Neural cell (in vitro differentiated cells): ENCODE measurements at regions not wholly inside any gene's neighbourhood (a gene's known extent, or its start where the extent isn't known, plus 50 kb on each side); places are given as distances from the start of the nearest gene placed in this dataset.

Source experiments
- H2AFZ ChIP-seq: fragments of 200-600, 300-800 bp; sonication (generic), shearing (Covaris generic); 2 replicates; pipeline ENCODE4 v1.6.0; 2014; ENCODE audit warnings: low read depth, mild to moderate bottlenecking, antibody characterized with exemption, low read length, moderate library complexity
- H3F3A ChIP-seq: fragments of 200-600 bp; shearing (Covaris generic); 2 replicates; pipeline ENCODE4 v1.6.1; 2016; ENCODE audit warnings: mild to moderate bottlenecking, moderate library complexity, mixed read lengths, antibody characterized with exemption, low read length; ENCODE audit not compliant: insufficient read depth, poor library complexity, severe bottlenecking
- H3K27ac ChIP-seq: fragments of 200-600, 300-800 bp; sonication (generic), shearing (Covaris generic); 2 replicates; pipeline ENCODE4 v1.5.1; 2014; ENCODE audit warnings: mild to moderate bottlenecking, low read length, moderate library complexity
- H3K27me3 ChIP-seq: fragments of 300-800, 200-600 bp; sonication (generic), shearing (Covaris generic); 2 replicates; pipeline ENCODE4 v1.6.0; 2014; ENCODE audit warnings: mild to moderate bottlenecking, low read depth, low read length, moderate library complexity; ENCODE audit not compliant: insufficient read depth
- H3K36me3 ChIP-seq: fragments of 300-800, 200-600 bp; sonication (generic), shearing (Covaris generic); 2 replicates; pipeline ENCODE4 v1.5.1; 2014; ENCODE audit warnings: mild to moderate bottlenecking, antibody characterized with exemption, low read length, moderate library complexity; ENCODE audit not compliant: insufficient read depth
- H3K4me2 ChIP-seq: fragments of 300-800, 200-600 bp; sonication (generic), shearing (Covaris generic); 2 replicates; pipeline ENCODE4 v1.6.0; 2014; ENCODE audit warnings: mild to moderate bottlenecking, low read length
- H3K4me3 ChIP-seq: fragments of 300-800, 200-600 bp; sonication (generic), shearing (Covaris generic); 2 replicates; pipeline ENCODE4 v1.5.1; 2014; ENCODE audit warnings: mild to moderate bottlenecking, low read length, moderate library complexity
- H3K79me2 ChIP-seq: fragments of 200-600 bp; shearing (Covaris generic); replicated peaks from 2 replicates; pipeline ENCODE4 v1.6.0; 2014; ENCODE audit warnings: mild to moderate bottlenecking, low read length, moderate library complexity; ENCODE audit not compliant: insufficient read depth
- H3K9ac ChIP-seq: fragments of 300-800, 200-600 bp; sonication (generic), shearing (Covaris generic); 2 replicates; pipeline ENCODE4 v1.6.1; 2016; ENCODE audit warnings: mild to moderate bottlenecking, low read length, mixed read lengths
- H3K9me2 ChIP-seq: fragments of 200-600 bp; shearing (Covaris generic); 2 replicates; pipeline ENCODE4 v1.6.1; 2016; ENCODE audit warnings: mild to moderate bottlenecking, low read length, mixed read lengths; ENCODE audit not compliant: insufficient read depth
- H3K9me3 ChIP-seq: fragments of 200-600, 300-800 bp; sonication (generic), shearing (Covaris generic); 2 replicates; pipeline ENCODE4 v1.6.1; 2016; ENCODE audit warnings: mild to moderate bottlenecking, mixed run types, low read length, moderate library complexity, mixed read lengths
- H4K20me1 ChIP-seq: fragments of 200-600 bp; shearing (Covaris generic); 2 replicates; pipeline ENCODE4 v1.6.1; 2016; ENCODE audit warnings: mild to moderate bottlenecking, mixed run types; ENCODE audit not compliant: insufficient read depth
- EP300 ChIP-seq: fragments of 450-650 bp; conservative IDR thresholded peaks from 2 replicates; pipeline ENCODE4 v1.6.1; 2014; ENCODE audit warnings: antibody characterized with exemption, mild to moderate bottlenecking, moderate library complexity; ENCODE audit not compliant: poor library complexity, severe bottlenecking
- EZH2 ChIP-seq: fragments of 200-600, 300-800 bp; shearing (Covaris generic), sonication (generic); IDR thresholded peaks from 2 replicates; pipeline ENCODE4 v1.6.1; 2014; ENCODE audit warnings: antibody characterized with exemption, low read length, borderline replicate concordance, mild to moderate bottlenecking; ENCODE audit not compliant: insufficient read depth, poor library complexity, severe bottlenecking
- MXI1 ChIP-seq: fragments of 450-650 bp; conservative IDR thresholded peaks from 2 replicates; pipeline ENCODE4 v1.6.1; 2014; ENCODE audit warnings: antibody characterized with exemption, mild to moderate bottlenecking; ENCODE audit not compliant: poor library complexity, severe bottlenecking
- POLR2AphosphoS5 ChIP-seq: IDR thresholded peaks from 2 replicates; pipeline ENCODE4 v1.6.1; 2012
- RAD21 ChIP-seq: fragments of 450-650 bp; conservative IDR thresholded peaks from 2 replicates; pipeline ENCODE4 v1.6.1; 2014; ENCODE audit warnings: antibody characterized with exemption, mild to moderate bottlenecking, moderate library complexity
- SMC3 ChIP-seq: fragments of 450-650 bp; conservative IDR thresholded peaks from 2 replicates; pipeline ENCODE4 v1.6.1; 2014; ENCODE audit warnings: antibody characterized with exemption, mild to moderate bottlenecking, moderate library complexity; ENCODE audit not compliant: poor library complexity
- TAF1 ChIP-seq: IDR thresholded peaks from 2 replicates; pipeline ENCODE4 v1.6.1; 2012; ENCODE audit warnings: low read depth
- TF ChIP-seq, protein P1 (sequence below): IDR thresholded peaks from 2 replicates; pipeline ENCODE4 v1.6.1; 2012; ENCODE audit warnings: borderline replicate concordance
- TF ChIP-seq, protein P2 (sequence below): fragments of 450-650 bp; IDR thresholded peaks from 2 replicates; pipeline ENCODE4 v1.5.1; 2014; ENCODE audit warnings: antibody characterized with exemption, mild to moderate bottlenecking, moderate library complexity; ENCODE audit not compliant: poor library complexity, severe bottlenecking

DNA sequence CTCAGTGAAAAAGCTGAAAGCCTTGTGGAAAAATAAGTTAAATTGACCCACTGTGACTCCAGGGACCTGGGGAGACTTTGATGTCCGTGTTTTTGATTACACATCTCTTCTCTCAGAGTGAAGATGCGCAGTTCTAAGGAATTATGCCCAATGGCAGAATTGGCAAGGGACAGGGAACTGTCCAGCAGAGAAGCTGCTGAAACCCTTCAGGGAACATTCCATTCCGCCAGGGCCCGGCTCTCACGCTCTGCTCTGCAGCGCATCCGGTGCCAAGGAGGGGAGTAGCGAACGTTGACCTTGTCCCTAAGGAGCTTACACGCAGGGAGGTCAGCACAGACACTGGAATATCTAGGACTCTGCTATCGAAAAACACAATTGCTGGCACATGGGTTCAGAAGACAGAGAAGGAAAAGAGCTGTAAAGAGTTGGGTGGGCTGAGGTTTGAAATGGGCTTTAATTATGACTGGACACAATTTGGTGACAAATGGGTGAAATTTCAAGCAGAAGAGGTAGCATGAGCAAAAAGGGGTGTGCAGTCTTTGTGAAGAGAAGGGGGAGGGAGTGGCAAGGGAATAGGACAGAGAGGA is 64.5 kb upstream of the B3GAT1 start:
- no peak overlapping the region for H3K4me2 ChIP-seq
- no peaks in the 10 kb centered on the region for H4K20me1 ChIP-seq
- no peaks in the 10 kb centered on the region for H3K79me2 ChIP-seq
- no peak overlapping the region for H3K9ac ChIP-seq
- no peak overlapping the region for H3K4me3 ChIP-seq
- H2AFZ ChIP-seq = no peak overlapping the region
- H3F3A ChIP-seq = no peaks in the 10 kb centered on the region
- H3K27ac ChIP-seq = no peak overlapping the region
- TF ChIP-seq EZH2 (no peak), MXI1 (no peak), TAF1 (no peak), RAD21 (no peak), POLR2AphosphoS5 (no peak), SMC3 (no peak), EP300 (no peak)
- TF ChIP-seq, protein P1, sequence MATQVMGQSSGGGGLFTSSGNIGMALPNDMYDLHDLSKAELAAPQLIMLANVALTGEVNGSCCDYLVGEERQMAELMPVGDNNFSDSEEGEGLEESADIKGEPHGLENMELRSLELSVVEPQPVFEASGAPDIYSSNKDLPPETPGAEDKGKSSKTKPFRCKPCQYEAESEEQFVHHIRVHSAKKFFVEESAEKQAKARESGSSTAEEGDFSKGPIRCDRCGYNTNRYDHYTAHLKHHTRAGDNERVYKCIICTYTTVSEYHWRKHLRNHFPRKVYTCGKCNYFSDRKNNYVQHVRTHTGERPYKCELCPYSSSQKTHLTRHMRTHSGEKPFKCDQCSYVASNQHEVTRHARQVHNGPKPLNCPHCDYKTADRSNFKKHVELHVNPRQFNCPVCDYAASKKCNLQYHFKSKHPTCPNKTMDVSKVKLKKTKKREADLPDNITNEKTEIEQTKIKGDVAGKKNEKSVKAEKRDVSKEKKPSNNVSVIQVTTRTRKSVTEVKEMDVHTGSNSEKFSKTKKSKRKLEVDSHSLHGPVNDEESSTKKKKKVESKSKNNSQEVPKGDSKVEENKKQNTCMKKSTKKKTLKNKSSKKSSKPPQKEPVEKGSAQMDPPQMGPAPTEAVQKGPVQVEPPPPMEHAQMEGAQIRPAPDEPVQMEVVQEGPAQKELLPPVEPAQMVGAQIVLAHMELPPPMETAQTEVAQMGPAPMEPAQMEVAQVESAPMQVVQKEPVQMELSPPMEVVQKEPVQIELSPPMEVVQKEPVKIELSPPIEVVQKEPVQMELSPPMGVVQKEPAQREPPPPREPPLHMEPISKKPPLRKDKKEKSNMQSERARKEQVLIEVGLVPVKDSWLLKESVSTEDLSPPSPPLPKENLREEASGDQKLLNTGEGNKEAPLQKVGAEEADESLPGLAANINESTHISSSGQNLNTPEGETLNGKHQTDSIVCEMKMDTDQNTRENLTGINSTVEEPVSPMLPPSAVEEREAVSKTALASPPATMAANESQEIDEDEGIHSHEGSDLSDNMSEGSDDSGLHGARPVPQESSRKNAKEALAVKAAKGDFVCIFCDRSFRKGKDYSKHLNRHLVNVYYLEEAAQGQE = no peak
- TF ChIP-seq, protein P2, sequence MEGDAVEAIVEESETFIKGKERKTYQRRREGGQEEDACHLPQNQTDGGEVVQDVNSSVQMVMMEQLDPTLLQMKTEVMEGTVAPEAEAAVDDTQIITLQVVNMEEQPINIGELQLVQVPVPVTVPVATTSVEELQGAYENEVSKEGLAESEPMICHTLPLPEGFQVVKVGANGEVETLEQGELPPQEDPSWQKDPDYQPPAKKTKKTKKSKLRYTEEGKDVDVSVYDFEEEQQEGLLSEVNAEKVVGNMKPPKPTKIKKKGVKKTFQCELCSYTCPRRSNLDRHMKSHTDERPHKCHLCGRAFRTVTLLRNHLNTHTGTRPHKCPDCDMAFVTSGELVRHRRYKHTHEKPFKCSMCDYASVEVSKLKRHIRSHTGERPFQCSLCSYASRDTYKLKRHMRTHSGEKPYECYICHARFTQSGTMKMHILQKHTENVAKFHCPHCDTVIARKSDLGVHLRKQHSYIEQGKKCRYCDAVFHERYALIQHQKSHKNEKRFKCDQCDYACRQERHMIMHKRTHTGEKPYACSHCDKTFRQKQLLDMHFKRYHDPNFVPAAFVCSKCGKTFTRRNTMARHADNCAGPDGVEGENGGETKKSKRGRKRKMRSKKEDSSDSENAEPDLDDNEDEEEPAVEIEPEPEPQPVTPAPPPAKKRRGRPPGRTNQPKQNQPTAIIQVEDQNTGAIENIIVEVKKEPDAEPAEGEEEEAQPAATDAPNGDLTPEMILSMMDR = no peak
- H3K9me3 ChIP-seq = no peaks in the 10 kb centered on the region
- no peaks in the 10 kb centered on the region for H3K9me2 ChIP-seq
- H3K36me3 ChIP-seq = no peaks in the 10 kb centered on the region
- H3K27me3 ChIP-seq = peaks cover 6% of the 10 kb centered on the region

DNA sequence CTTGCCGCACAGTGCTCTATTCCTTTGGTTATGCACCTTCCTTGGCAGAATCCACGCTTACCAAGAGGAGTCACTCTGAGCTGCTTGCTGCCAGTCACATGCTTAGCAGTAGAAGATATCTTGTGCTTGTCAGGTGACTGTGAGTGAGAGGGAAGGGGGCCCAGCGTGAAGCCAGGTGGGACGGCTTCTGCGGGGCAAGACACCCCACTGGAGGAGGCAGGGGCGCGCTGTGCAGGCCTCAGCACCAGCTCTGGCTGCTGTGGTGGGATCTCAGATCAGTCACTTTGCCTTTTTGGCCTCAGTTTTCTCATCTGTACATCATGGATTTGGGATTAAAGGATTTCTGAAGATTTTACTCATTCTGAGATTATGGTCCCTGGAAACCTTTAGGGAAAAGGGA is 63.9 kb upstream of the B3GAT1 start:
- Histone ChIP-seq H3K4me2 (no peak overlapping the region), H2AFZ (no peak overlapping the region), H3K9ac (no peak overlapping the region), H3F3A (no peaks in the 10 kb centered on the region), H3K9me3 (no peaks in the 10 kb centered on the region), H4K20me1 (no peaks in the 10 kb centered on the region), H3K27me3 (peaks cover 6% of the 10 kb centered on the region), H3K9me2 (no peaks in the 10 kb centered on the region), H3K4me3 (no peak overlapping the region), H3K79me2 (no peaks in the 10 kb centered on the region), H3K36me3 (no peaks in the 10 kb centered on the region), H3K27ac (no peak overlapping the region)
- TF ChIP-seq MXI1 (no peak), EZH2 (no peak), EP300 (no peak), RAD21 (no peak), POLR2AphosphoS5 (no peak), SMC3 (no peak), TAF1 (no peak)
- TF ChIP-seq, protein P1 = no peak
- TF ChIP-seq, protein P2 = no peak
